Stimulated activated naive CD8-positive, alpha-beta T cell treated with anti-CD3 and anti-CD28 coated beads, Interleukin-15, Interleukin-2, amounts not matched to agents 100 ng/mL and 50 ng/mL, for 24 hours (primary cell): ENCODE measurements at regions not wholly inside any gene's neighbourhood (a gene's known extent, or its start where the extent isn't known, plus 50 kb on each side); places are given as distances from the start of the nearest gene placed in this dataset.

Experiments used
- H3K27ac Mint-ChIP-seq: one replicate; pipeline ENCODE4 v1.8.0; 2021; ENCODE audit warnings: mild to moderate bottlenecking, mixed read lengths
- H3K27me3 Mint-ChIP-seq: one replicate; pipeline ENCODE4 v1.8.0; 2021; ENCODE audit warnings: mixed read lengths
- H3K36me3 Mint-ChIP-seq: one replicate; pipeline ENCODE4 v1.8.0; 2021; ENCODE audit warnings: low read depth, mixed read lengths
- H3K4me1 Mint-ChIP-seq: one replicate; pipeline ENCODE4 v1.8.0; 2021; ENCODE audit warnings: low read depth, mixed read lengths
- H3K4me3 Mint-ChIP-seq: one replicate; pipeline ENCODE4 v1.8.0; 2021; ENCODE audit warnings: mild to moderate bottlenecking, mixed read lengths
- H3K9me3 Mint-ChIP-seq: one replicate; pipeline ENCODE4 v1.8.0; 2021; ENCODE audit warnings: mixed read lengths

GRCh38 chr7:18228686-18229085, 201.0 kb upstream of the PRPS1L1 start:
- peaks cover 6% of the 10 kb centered on the region for H3K4me1 Mint-ChIP-seq
- H3K27ac Mint-ChIP-seq, result no peak overlapping the region
- no peak overlapping the region for H3K4me3 Mint-ChIP-seq
- H3K36me3 Mint-ChIP-seq, result no peaks in the 10 kb centered on the region
- H3K27me3 Mint-ChIP-seq, result no peaks in the 10 kb centered on the region
- no peaks in the 10 kb centered on the region for H3K9me3 Mint-ChIP-seq

- Mint-ChIP-seq H3K27ac (no peak overlapping the region), H3K27me3 (no peaks in the 10 kb centered on the region), H3K4me1 (no peaks in the 10 kb centered on the region), H3K9me3 (no peaks in the 10 kb centered on the region), H3K4me3 (no peak overlapping the region), H3K36me3 (no peaks in the 10 kb centered on the region)
These were observed 202.6 kb upstream of the PRPS1L1 start for GRCh38 chr7:18230271-18230670.

- H3K4me3 Mint-ChIP-seq, result no peak overlapping the region
- no peak overlapping the region for H3K27ac Mint-ChIP-seq
- H3K27me3 Mint-ChIP-seq, result no peaks in the 10 kb centered on the region
- H3K9me3 Mint-ChIP-seq, result no peaks in the 10 kb centered on the region
- no peaks in the 10 kb centered on the region for H3K4me1 Mint-ChIP-seq
- H3K36me3 Mint-ChIP-seq, result no peaks in the 10 kb centered on the region
These were observed 204.2 kb upstream of the PRPS1L1 start for GRCh38 chr7:18231854-18232253.

- Mint-ChIP-seq H3K4me1 (no peaks in the 10 kb centered on the region), H3K27me3 (no peaks in the 10 kb centered on the region), H3K36me3 (no peaks in the 10 kb centered on the region), H3K4me3 (no peak overlapping the region), H3K27ac (no peak overlapping the region), H3K9me3 (no peaks in the 10 kb centered on the region)
These were observed 206.9 kb upstream of the PRPS1L1 start for GRCh38 chr7:18234519-18234918.

GRCh38 chr7:18235819-18236218, 208.2 kb upstream of the PRPS1L1 start:
- Mint-ChIP-seq H3K27ac (no peak overlapping the region), H3K4me3 (no peak overlapping the region), H3K27me3 (peaks cover 4% of the 10 kb centered on the region), H3K9me3 (no peaks in the 10 kb centered on the region), H3K36me3 (no peaks in the 10 kb centered on the region), H3K4me1 (no peaks in the 10 kb centered on the region)

DNA sequence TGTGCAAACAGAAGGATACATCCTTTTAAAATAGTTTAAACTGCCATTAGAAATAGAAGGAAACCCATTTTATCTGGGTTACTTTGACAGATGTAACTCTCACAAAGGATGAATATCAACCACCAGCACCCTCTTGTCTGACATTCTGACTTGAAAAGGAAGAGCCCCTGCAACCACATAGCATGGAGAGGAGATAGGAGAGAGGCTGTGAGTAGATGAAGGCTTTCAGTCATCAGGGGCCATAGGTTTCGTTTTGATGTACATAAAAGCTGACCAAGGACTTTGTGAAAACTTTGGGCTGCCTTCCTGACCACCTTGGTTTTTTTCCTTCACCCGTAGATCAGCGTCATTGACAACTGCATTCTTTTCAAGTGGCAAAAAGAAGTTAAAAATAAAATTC, 211.6 kb upstream of the PRPS1L1 start:
- Mint-ChIP-seq H3K27me3 (peaks cover 4% of the 10 kb centered on the region), H3K9me3 (no peaks in the 10 kb centered on the region), H3K4me1 (no peaks in the 10 kb centered on the region), H3K4me3 (no peak overlapping the region), H3K27ac (no peak overlapping the region), H3K36me3 (no peaks in the 10 kb centered on the region)

- H3K36me3 Mint-ChIP-seq, result no peaks in the 10 kb centered on the region
- H3K27me3 Mint-ChIP-seq, result peaks cover 7% of the 10 kb centered on the region
- H3K4me1 Mint-ChIP-seq, result no peaks in the 10 kb centered on the region
- H3K4me3 Mint-ChIP-seq, result no peak overlapping the region
- H3K9me3 Mint-ChIP-seq, result peaks cover 8% of the 10 kb centered on the region
- no peak overlapping the region for H3K27ac Mint-ChIP-seq
These were observed 214.0 kb upstream of the PRPS1L1 start for GRCh38 chr7:18241543-18242231.

DNA sequence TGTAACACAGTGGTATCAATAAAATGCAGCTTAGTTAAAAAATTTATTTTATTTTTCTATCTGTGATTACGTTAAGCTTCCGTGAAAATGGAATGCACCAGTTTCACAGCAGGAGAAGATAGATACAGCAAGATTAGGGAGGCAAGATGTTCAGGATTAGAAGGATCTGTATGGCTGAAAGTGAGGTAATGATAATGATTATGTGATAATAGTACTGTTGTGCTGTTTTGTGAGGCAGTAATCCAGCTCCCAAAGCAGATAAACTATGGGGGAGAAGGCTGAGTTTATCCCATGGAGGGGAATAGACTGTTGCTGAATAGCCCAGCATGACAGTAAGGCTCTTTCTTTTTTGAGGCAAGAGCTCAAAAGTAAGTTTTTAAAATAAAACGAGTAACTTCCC, 216.1 kb upstream of the PRPS1L1 start:
- Mint-ChIP-seq H3K4me1 (no peaks in the 10 kb centered on the region), H3K36me3 (no peaks in the 10 kb centered on the region), H3K27ac (no peak overlapping the region), H3K27me3 (peaks cover 8% of the 10 kb centered on the region), H3K9me3 (peaks cover 20% of the 10 kb centered on the region), H3K4me3 (no peak overlapping the region)

- no peaks in the 10 kb centered on the region for H3K4me1 Mint-ChIP-seq
- H3K9me3 Mint-ChIP-seq, result peaks cover 41% of the 10 kb centered on the region
- no peak overlapping the region for H3K27ac Mint-ChIP-seq
- H3K27me3 Mint-ChIP-seq, result peaks cover 4% of the 10 kb centered on the region
- peaks cover 5% of the 10 kb centered on the region for H3K36me3 Mint-ChIP-seq
- H3K4me3 Mint-ChIP-seq, result no peak overlapping the region
These were observed 222.5 kb upstream of the PRPS1L1 start for GRCh38 chr7:18250133-18250532.

DNA sequence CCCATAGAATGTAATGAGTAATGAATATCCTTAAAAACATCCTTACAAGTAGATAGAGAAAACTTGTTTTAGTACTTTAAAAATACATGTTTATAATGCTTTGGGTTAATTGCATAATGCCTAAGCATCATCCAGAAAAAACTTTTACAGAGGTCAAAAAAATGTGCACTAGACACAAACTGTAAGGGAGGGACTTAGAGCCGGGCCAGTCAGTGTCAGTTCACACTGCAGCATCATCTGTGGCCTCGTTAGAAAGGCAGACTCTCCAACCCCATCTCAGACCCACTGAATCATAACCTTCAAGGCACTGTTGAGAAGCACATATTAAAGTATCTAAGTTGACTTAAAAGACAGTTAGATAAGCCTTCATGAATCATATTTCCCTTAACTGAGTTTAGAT, 230.1 kb upstream of the PRPS1L1 start:
- Mint-ChIP-seq H3K4me3 (no peak overlapping the region), H3K36me3 (peaks cover 3% of the 10 kb centered on the region), H3K27me3 (no peaks in the 10 kb centered on the region), H3K4me1 (no peaks in the 10 kb centered on the region), H3K27ac (no peak overlapping the region), H3K9me3 (peaks cover 16% of the 10 kb centered on the region)

GRCh38 chr7:18262058-18262457, 233.5 kb upstream of the HDAC9 start:
- peaks cover 8% of the 10 kb centered on the region for H3K9me3 Mint-ChIP-seq
- H3K4me3 Mint-ChIP-seq, result no peak overlapping the region
- no peaks in the 10 kb centered on the region for H3K4me1 Mint-ChIP-seq
- H3K27ac Mint-ChIP-seq, result no peak overlapping the region
- H3K27me3 Mint-ChIP-seq, result no peaks in the 10 kb centered on the region
- H3K36me3 Mint-ChIP-seq, result no peaks in the 10 kb centered on the region

GRCh38 chr7:18265611-18266281, 229.8 kb upstream of the HDAC9 start:
- Mint-ChIP-seq H3K4me3 (no peak overlapping the region), H3K27ac (no peak overlapping the region), H3K36me3 (no peaks in the 10 kb centered on the region), H3K27me3 (no peaks in the 10 kb centered on the region), H3K4me1 (no peaks in the 10 kb centered on the region), H3K9me3 (peaks cover 8% of the 10 kb centered on the region)

- Mint-ChIP-seq H3K9me3 (no peaks in the 10 kb centered on the region), H3K27me3 (no peaks in the 10 kb centered on the region), H3K4me1 (no peaks in the 10 kb centered on the region), H3K27ac (no peak overlapping the region), H3K4me3 (no peak overlapping the region), H3K36me3 (no peaks in the 10 kb centered on the region)
These were observed 227.0 kb upstream of the HDAC9 start for GRCh38 chr7:18268571-18268970.

- H3K4me1 Mint-ChIP-seq, result no peaks in the 10 kb centered on the region
- no peak overlapping the region for H3K27ac Mint-ChIP-seq
These were observed 219.2 kb upstream of the HDAC9 start for GRCh38 chr7:18276380-18276779.

DNA sequence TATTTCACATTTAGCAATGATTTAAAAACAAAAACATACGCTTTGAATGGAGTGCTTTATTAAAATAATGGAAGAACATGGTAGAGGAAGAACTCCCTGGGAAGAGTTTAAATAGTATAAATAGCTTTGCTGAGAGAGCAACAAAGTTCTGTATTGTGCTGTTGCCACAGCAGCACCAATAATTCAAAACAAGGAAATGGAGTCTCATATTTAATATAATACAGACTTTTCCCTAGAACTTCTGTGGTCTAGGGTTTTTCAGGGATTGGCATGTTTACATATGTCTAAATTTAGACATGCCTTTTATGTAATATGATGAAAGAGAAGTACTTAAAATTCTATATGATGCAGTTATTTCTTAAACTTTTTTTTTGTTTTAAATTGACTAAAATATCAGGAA, 217.2 kb upstream of the HDAC9 start:
- Mint-ChIP-seq H3K27ac (no peak overlapping the region), H3K4me3 (no peak overlapping the region)

More at GRCh38 chr7:18276380-18276779, 219.2 kb upstream of the HDAC9 start:
- H3K36me3 Mint-ChIP-seq, result no peaks in the 10 kb centered on the region
- H3K4me3 Mint-ChIP-seq, result no peak overlapping the region
- no peaks in the 10 kb centered on the region for H3K9me3 Mint-ChIP-seq
- H3K27me3 Mint-ChIP-seq, result no peaks in the 10 kb centered on the region

DNA sequence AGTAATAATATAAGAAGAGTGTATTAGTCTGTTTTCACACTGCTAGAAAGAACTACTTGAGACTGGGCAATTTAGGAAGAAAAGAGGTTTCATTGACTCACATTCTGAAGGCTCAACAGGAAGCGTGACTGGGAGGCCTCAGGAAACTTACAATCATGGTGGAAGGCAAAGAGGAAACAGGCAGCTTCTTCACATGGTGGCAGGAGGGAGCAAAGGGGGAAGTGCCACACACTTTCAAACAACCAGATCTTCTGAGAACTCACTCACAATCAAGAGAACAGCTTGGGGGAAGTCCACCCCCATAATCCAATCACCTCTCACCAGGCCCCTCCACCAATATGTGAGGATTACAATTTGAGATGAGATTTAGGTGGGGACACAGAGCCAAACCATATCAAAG, 212.5 kb upstream of the HDAC9 start:
- H3K4me3 Mint-ChIP-seq, result no peak overlapping the region
- no peaks in the 10 kb centered on the region for H3K36me3 Mint-ChIP-seq
- peaks cover 4% of the 10 kb centered on the region for H3K9me3 Mint-ChIP-seq
- no peaks in the 10 kb centered on the region for H3K27me3 Mint-ChIP-seq
- H3K4me1 Mint-ChIP-seq, result no peaks in the 10 kb centered on the region
- no peak overlapping the region for H3K27ac Mint-ChIP-seq

More for the DNA sequence above, 217.2 kb upstream of the HDAC9 start:
- H3K4me1 Mint-ChIP-seq, result no peaks in the 10 kb centered on the region
- no peaks in the 10 kb centered on the region for H3K27me3 Mint-ChIP-seq
- no peaks in the 10 kb centered on the region for H3K36me3 Mint-ChIP-seq
- peaks cover 4% of the 10 kb centered on the region for H3K9me3 Mint-ChIP-seq
